Activated CD8-positive, alpha-beta T cell treated with anti-CD3 and anti-CD28 coated beads, Interleukin-2, amount 10 ng/mL, durations not matched to agents 7 days and 5 days (primary cell): ENCODE measurements at regions not wholly inside any gene's neighbourhood (a gene's known extent, or its start where the extent isn't known, plus 50 kb on each side); places are given as distances from the start of the nearest gene placed in this dataset.

Experiments used
- ATAC-seq: fragments of 150-1000 bp; cut with Tn5 transposase; one replicate; pipeline ENCODE4 v1.10.0; 2021; ENCODE audit warnings: moderate library complexity
- CTCF ChIA-PET: fragments of 350-600 bp; sonication (Branson Sonifier 250); formaldehyde crosslinking; loops from one replicate; lab custom pipeline; 2021; ENCODE audit warnings: antibody characterized with exemption; lab: Charles Lee
- POLR2A ChIA-PET: fragments of 350-600 bp; sonication (Branson Sonifier 250); formaldehyde crosslinking; loops from one replicate; lab custom pipeline; 2021; ENCODE audit warnings: antibody characterized with exemption; lab: Charles Lee
- DNase-seq: peaks from one replicate; pipeline ENCODE4 v3.0.0-alpha.2; 2020
- H3K27ac Mint-ChIP-seq: one replicate; pipeline ENCODE4 v1.8.0; 2021; ENCODE audit warnings: mild to moderate bottlenecking, mixed read lengths
- H3K27me3 Mint-ChIP-seq: one replicate; pipeline ENCODE4 v1.8.0; 2021; ENCODE audit warnings: low read depth, mixed read lengths
- H3K36me3 Mint-ChIP-seq: one replicate; pipeline ENCODE4 v1.8.0; 2021; ENCODE audit warnings: low read depth, mixed read lengths
- H3K4me1 Mint-ChIP-seq: one replicate; pipeline ENCODE4 v1.8.0; 2021; ENCODE audit warnings: low read depth, mixed read lengths
- H3K4me3 Mint-ChIP-seq: one replicate; pipeline ENCODE4 v1.8.0; 2021; ENCODE audit warnings: mild to moderate bottlenecking, mixed read lengths
- H3K9me3 Mint-ChIP-seq: one replicate; pipeline ENCODE4 v1.8.0; 2022; ENCODE audit warnings: mixed read lengths; ENCODE audit not compliant: insufficient read depth

DNA sequence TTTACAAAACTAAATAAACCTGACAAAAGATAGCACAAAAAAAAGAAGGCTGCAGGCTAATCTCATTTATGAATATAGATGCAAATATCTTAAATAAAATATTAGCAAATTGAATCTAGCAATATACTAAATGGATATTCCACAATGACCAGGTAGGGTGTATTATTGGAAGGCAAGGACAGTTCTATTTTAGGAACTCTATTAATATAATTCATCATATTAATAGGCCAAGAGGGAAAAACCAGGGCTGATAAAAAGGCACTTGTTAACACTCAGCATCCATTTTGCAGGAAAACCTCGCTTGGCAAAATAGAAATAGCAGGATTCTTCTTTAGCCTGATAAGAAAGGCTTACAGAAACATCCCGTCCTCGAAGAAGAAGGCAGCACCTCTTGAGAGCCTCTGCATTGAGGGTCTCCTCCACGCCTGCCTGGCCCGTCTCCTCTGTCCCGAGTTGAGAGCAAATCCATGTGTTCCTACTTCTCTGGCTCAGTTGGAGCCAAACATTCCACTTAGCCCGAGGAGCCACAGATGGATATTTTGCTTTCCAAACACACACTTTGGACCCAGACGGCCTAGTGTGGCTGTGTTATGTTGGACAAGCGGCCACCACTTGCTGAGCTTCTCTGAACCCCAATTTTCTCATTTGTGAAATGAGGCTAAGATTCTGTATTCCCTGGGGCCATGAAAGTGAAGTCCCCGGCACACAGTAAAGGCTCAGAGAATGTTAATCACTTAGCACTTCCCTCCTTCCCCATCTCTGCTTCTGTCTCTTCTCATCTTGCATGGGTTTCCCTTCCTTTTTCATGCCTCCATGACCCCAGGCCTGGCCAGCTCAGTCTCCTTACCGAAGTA lies 181.8 kb upstream of the MVB12B start:
- Mint-ChIP-seq H3K27me3 (peaks cover 15% of the 10 kb centered on the region), H3K36me3 (no peaks in the 10 kb centered on the region), H3K4me3 (no peak overlapping the region), H3K27ac (no peak overlapping the region), H3K9me3 (no peaks in the 10 kb centered on the region), H3K4me1 (peaks cover 2% of the 10 kb centered on the region)
- no peak for ATAC-seq
- POLR2A ChIA-PET, result no interaction called here
- DNase-seq, result no peak
- CTCF ChIA-PET, result no interaction called here

DNA sequence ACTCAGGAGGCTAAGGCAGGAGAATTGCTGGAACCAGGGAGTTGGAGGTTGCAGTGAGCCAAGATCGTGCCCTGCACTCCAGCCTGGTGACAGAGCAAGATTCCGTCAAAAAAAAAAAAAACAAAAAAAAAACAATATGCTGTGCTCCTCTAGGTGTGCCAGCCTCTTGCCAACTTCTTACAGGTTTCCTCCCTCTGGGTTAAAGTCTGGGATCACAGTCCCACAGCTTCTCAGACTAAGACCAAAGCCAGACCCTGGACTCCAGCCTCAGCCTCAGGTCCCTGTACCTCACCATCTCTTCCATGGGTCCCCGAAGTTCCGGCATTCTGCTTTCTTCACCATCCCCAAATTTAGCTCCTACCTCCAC lies 180.8 kb upstream of the MVB12B start:
- no peak for DNase-seq
- Mint-ChIP-seq H3K4me3 (no peak overlapping the region), H3K36me3 (no peaks in the 10 kb centered on the region), H3K9me3 (no peaks in the 10 kb centered on the region), H3K27me3 (peaks cover 15% of the 10 kb centered on the region), H3K4me1 (peaks cover 2% of the 10 kb centered on the region), H3K27ac (no peak overlapping the region)
- ChIA-PET CTCF (interaction anchor here (0.6 to 1.2 kb wide), 7 partner anchors 16 to 345 kb away, joined by 3 to 4 read pairs (median 3); no protein-coding TSS in a partner anchor), POLR2A (no interaction called here)
- ATAC-seq, result no peak

DNA sequence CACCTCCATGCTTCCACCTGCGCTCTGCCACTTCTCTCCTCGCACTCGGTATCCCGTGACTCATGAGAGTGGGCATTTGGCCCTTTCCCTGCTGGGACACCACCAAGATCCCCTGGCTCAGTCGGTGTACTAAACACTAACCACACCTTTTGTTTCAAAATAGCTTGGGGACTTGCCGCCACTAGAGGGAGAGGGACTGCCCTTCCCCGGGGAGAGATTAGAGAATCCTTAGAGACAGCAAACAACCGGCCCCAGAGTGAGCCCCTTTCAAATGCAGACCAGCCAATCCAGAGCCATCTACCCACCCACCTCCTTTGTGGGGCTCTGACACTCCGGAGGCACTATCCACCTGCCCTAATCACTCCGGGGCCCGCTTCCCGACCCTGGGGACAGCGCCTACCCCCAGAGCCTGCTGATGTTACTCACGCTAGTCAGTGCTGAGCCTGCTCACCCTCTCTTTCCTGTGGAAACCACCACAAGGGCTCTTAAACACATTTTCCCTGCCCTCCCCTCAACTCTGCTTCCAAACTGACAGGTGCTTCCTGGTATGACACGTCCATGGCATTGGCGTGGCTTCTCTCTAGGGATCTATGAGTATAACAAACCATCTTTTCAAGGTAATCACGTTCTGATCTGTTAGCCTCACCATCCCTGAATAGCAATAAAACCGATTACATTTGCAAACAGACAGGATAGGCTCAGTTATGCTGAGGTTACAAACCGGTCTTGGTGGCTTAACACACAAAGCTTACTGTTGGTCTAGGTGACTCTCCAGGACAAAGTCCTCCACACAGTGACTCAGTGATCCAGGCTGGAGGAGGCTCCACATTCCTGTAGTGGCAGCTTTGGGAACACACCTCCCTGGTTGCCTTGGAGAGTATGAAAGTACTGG lies 180.1 kb upstream of the MVB12B start:
- no peak overlapping the region for H3K27ac Mint-ChIP-seq
- peaks cover 2% of the 10 kb centered on the region for H3K4me1 Mint-ChIP-seq
- no peak overlapping the region for H3K4me3 Mint-ChIP-seq
- POLR2A ChIA-PET, result no interaction called here
- peak; percentile 44 for DNase-seq
- CTCF ChIA-PET, result interaction anchor here (0.6 to 1.2 kb wide), 9 partner anchors 17 to 344 kb away, joined by 3 to 4 read pairs (median 3); no protein-coding TSS in a partner anchor
- ATAC-seq, result peak; percentile 70
- no peaks in the 10 kb centered on the region for H3K9me3 Mint-ChIP-seq
- no peaks in the 10 kb centered on the region for H3K36me3 Mint-ChIP-seq
- peaks cover 13% of the 10 kb centered on the region for H3K27me3 Mint-ChIP-seq

DNA sequence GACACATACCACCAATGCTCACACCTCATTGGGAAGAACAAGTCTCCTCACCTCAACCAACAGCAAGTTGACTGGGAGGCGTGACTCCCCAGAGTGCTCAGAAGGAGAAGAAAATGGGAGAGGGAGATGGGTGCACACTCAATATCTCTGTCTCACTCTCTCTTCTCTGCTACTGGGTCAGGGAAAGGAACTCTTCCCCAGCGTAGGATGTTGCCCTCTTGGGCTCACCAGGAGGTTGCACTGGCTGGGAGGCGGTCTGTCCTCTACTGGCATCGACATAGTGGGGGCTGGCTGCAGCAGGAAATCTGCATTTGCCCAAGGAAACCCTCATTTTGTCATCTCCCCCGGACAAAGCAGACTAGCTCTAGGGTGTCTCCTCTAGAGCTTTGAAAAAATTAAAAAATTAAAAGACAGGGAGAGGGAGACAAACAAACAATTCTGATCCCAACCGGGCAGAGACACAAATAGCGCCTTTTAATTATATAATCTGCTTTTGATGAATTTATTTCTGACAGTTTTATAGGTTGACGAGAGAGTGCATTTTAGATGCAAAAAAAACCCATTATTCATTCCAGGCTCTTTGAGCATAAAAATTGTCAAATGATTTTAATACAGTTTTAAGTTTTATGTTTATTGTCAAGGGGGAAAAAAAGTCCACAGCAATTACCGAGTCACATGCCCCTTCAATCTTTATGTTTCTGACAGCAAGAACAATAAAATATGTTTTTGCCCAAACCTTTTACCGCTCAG lies 179.3 kb upstream of the MVB12B start:
- H3K36me3 Mint-ChIP-seq, result no peaks in the 10 kb centered on the region
- H3K27ac Mint-ChIP-seq, result no peak overlapping the region
- DNase-seq, result no peak
- H3K9me3 Mint-ChIP-seq, result no peaks in the 10 kb centered on the region
- peaks cover 2% of the 10 kb centered on the region for H3K4me1 Mint-ChIP-seq
- H3K4me3 Mint-ChIP-seq, result no peak overlapping the region
- CTCF ChIA-PET, result interaction anchor here (0.6 to 1.1 kb wide), 2 partner anchors 32 to 251 kb away, joined by 3 to 4 read pairs; no protein-coding TSS in a partner anchor
- POLR2A ChIA-PET, result no interaction called here
- H3K27me3 Mint-ChIP-seq, result peaks cover 10% of the 10 kb centered on the region
- ATAC-seq, result no peak

DNA sequence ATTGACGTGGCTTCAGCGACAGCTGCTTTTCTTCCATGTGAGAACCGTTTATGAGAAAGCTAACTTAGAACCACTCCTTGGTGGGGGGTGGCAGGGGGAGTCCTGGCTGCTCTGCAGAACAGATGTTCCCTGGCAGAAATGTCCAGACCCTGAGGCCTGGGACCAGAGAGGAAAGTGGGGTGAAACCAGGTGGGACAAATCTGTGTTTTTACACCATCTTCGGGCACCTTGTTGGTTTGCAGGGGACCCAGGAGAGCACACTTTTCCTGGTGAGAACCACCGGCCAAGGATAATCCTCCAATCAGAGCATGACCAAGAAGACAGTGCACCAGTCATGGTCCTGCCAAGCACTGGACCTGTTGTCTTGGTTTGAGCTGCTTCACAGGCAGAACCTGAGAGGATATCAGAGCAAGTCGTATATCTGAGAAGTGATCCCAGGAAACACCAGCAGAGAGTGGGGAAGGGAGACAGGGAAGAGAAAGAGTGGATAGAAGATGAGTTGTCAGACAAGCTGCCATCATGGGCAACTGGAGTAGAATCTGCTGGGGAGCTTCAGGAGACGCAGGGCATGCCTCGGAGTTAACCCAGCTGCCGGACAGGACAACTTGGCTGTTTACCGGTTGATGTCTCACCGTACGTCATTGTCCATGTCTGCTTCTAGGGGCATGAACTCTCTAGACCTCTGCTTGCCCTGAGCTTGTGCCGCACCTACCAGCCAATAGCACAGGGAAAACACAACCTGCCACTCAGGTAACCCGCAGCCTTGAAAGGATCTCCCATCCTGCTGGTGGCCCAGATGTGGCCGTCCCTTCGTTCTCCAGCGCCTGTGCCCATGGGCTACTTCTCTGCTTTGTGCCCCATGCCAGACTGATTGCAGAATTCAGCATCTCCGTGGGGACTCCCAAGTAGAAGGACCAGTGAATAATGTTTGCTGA lies 178.4 kb upstream of the MVB12B start:
- ATAC-seq (no peak), DNase-seq (no peak)
- no peak overlapping the region for H3K27ac Mint-ChIP-seq
- H3K4me1 Mint-ChIP-seq, result peaks cover 2% of the 10 kb centered on the region
- CTCF ChIA-PET, result interaction anchor here (1.1 to 2.0 kb wide), 2 partner anchors 250 to 344 kb away, joined by 4 to 6 read pairs; no protein-coding TSS in a partner anchor
- no peak overlapping the region for H3K4me3 Mint-ChIP-seq
- no peaks in the 10 kb centered on the region for H3K36me3 Mint-ChIP-seq
- POLR2A ChIA-PET, result no interaction called here
- peaks cover 12% of the 10 kb centered on the region for H3K27me3 Mint-ChIP-seq
- H3K9me3 Mint-ChIP-seq, result no peaks in the 10 kb centered on the region

DNA sequence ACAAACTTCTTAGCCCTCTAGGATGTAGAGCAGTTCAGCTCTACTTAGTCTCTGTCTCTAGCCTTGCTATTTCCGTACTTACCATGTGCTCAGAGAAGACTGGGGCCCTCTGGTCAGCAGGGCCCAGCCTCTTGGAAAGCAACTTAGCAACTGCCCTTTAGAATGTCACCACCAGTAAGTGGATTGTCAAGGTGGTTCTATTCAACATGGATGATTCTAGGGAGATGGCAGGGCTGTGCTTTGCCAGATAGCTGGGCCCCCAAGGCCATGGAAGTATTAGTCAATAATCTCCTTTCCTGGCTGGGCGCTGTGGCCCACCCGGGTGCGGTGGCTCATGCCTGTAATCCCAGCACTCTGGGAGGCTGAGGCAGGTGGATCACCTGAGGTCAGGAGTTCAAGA lies 177.6 kb upstream of the MVB12B start:
- peaks cover 12% of the 10 kb centered on the region for H3K27me3 Mint-ChIP-seq
- ChIA-PET POLR2A (no interaction called here), CTCF (interaction anchor here (2.0 kb wide), 1 partner anchor 343 kb away, joined by 6 read pairs; no protein-coding TSS in a partner anchor)
- H3K36me3 Mint-ChIP-seq, result no peaks in the 10 kb centered on the region
- no peak overlapping the region for H3K4me3 Mint-ChIP-seq
- no peaks in the 10 kb centered on the region for H3K9me3 Mint-ChIP-seq
- ATAC-seq, result no peak
- peaks cover 2% of the 10 kb centered on the region for H3K4me1 Mint-ChIP-seq
- DNase-seq, result no peak
- no peak overlapping the region for H3K27ac Mint-ChIP-seq

DNA sequence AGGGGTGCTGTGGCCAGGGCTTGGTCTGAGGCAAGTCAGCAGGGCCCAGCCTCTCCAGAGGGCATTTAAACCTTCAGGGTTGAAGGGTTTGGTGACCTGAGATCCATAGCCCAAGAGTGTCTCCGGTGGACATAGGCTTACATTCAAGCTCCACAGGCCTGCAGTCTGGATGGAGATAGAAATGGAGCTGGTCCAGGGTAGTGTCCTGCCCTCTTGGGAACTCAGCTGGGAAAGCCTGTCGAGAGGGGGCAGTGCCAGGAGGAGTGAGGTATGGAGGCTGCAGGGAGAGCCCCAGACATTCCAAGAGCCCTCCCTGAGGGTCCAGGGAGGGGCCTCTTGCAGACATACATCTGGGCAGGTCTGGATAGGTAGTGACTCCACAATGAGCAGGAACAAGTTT lies 177.0 kb upstream of the MVB12B start:
- POLR2A ChIA-PET, result no interaction called here
- peaks cover 8% of the 10 kb centered on the region for H3K27me3 Mint-ChIP-seq
- H3K27ac Mint-ChIP-seq, result no peak overlapping the region
- DNase-seq (no peak), ATAC-seq (no peak)
- no peaks in the 10 kb centered on the region for H3K36me3 Mint-ChIP-seq
- H3K4me1 Mint-ChIP-seq, result peaks cover 2% of the 10 kb centered on the region
- H3K4me3 Mint-ChIP-seq, result no peak overlapping the region
- H3K9me3 Mint-ChIP-seq, result no peaks in the 10 kb centered on the region
- CTCF ChIA-PET, result interaction anchor here (2.0 kb wide), 1 partner anchor 342 kb away, joined by 6 read pairs; no protein-coding TSS in a partner anchor

DNA sequence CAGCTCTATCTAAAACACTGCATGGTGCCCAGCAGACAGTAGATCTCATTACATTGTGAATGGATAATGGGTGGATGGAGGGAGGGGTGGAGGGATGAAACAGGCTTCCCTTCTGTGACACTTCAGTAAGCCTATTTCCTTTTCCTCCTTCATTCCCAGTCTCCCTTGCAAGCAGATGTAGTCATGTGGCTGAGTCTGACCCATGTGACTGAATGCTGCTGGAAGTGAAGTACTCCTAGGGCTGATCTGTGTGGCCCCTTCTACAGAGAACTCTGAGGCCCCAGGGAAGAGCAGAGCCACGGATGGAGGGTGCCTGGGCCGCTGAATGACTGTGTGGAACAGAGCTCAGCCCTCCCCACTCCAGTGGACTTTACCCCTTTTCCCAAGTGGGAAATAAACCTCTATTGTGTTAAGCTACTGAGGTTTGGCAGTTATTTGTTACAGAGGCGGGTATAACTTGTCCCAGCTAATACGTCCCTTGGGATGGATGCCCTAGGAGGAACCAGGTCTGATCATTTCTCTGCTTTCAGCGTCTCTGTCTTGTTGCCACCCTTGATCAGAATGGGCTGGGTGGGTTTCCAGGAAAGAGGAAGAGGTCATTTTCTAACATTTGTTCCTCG lies 176.1 kb upstream of the MVB12B start:
- no peak for ATAC-seq
- POLR2A ChIA-PET, result no interaction called here
- H3K4me3 Mint-ChIP-seq, result no peak overlapping the region
- CTCF ChIA-PET, result no interaction called here
- no peak for DNase-seq
- no peak overlapping the region for H3K27ac Mint-ChIP-seq
- H3K4me1 Mint-ChIP-seq, result peaks cover 2% of the 10 kb centered on the region
- H3K36me3 Mint-ChIP-seq, result no peaks in the 10 kb centered on the region
- no peaks in the 10 kb centered on the region for H3K9me3 Mint-ChIP-seq
- H3K27me3 Mint-ChIP-seq, result peaks cover 8% of the 10 kb centered on the region

DNA sequence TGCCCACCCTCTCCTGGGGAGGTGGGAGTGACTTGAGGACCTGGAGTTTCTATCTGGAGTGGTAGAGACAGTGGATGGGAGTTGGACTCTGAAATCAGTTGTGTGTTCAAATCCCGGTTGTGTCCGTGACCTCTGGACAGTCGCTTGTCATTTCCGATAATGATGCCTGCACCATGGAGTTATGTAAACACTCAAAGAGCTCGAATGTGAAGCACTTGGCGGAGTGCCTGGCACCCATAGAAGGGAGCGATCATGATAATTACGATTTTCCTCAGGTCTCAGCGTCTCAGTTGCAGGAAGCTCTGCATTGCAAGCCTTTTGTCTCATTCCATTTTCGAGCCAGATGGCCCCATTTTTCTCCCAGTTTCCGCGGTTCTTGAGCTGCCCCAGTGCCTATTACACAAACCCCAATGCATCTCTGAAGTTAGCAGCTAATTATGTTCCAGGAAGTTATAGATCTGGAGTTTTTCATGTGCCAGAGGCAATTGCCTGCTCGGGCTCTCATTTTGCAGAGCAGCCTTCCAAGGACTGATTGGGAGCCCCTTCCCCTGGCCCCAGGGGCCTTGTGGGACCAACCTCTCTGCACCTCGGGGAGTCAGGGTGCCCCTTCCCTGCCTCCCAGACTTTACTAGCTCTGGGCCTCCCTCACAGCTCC lies 175.5 kb upstream of the MVB12B start:
- Mint-ChIP-seq H3K27me3 (peaks cover 5% of the 10 kb centered on the region), H3K4me3 (no peak overlapping the region), H3K4me1 (peaks cover under 1% of the 10 kb centered on the region), H3K36me3 (no peaks in the 10 kb centered on the region), H3K9me3 (no peaks in the 10 kb centered on the region), H3K27ac (no peak overlapping the region)
- DNase-seq (no peak), ATAC-seq (no peak)
- ChIA-PET POLR2A (no interaction called here), CTCF (no interaction called here)

DNA sequence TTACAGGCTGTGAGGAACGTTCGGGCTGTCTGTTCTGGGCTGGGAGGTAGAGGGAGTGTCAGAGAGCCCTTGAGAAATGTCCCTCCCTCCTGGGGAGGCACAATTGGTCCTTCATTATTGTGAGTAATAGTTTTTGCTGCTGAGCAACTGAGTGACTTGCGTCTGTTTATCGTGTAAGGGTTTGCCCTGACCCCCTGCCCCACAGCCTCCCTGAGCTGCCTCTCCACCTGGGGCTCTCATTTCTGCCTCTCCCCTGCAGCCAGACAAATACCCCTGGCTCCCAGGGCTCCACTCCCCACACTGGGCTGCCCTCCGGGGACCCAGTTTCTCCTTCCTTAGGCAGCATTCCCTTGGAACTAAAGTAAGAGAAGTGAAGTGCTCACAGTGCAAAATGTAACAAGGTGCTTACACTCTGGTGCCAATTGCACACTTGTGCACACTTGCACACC lies 174.9 kb upstream of the MVB12B start:
- Mint-ChIP-seq H3K4me1 (no peaks in the 10 kb centered on the region), H3K4me3 (no peak overlapping the region), H3K27me3 (peaks cover 2% of the 10 kb centered on the region), H3K9me3 (no peaks in the 10 kb centered on the region), H3K36me3 (no peaks in the 10 kb centered on the region), H3K27ac (no peak overlapping the region)
- no peak for DNase-seq
- CTCF ChIA-PET, result no interaction called here
- POLR2A ChIA-PET, result no interaction called here
- ATAC-seq, result no peak
